ENCODE measurements at regions not wholly inside any gene's neighbourhood (a gene's known extent, or its start where the extent isn't known, plus 50 kb on each side); places are given as distances from the start of the nearest gene placed in this dataset.

GRCh38 chr21:28821276-28822122 lies 171.2 kb downstream of the LTN1 start:
- Histone ChIP-seq H3K4me3 (no peak overlapping the region), H3K27ac (replicated peaks) (peak overlapping the region; percentile 78), H3K4me1 (peaks cover 31% of the 10 kb centered on the region), H3K9me3 (replicated peaks) (no peaks in the 10 kb centered on the region), H3K36me3 (no peaks in the 10 kb centered on the region), H3K27me3 (ENCODE audit: low read depth) (no peaks in the 10 kb centered on the region)
- intact Hi-C loops (cut with micrococcal nuclease): no loop called here
- TF ChIP-seq CTCF (IDR thresholded peaks at IDR 0.05; ENCODE audit: borderline replicate concordance): no peak
- DNase-seq: no peak

- no peak overlapping the region for H3K4me3 ChIP-seq
- H3K36me3 ChIP-seq: no peaks in the 10 kb centered on the region
- DNase-seq: no peak
- intact Hi-C loops (cut with micrococcal nuclease): no loop called here
- no peak overlapping the region for H3K27ac ChIP-seq (replicated peaks)
- no peaks in the 10 kb centered on the region for H3K27me3 ChIP-seq (ENCODE audit: low read depth)
- H3K9me3 ChIP-seq (replicated peaks): no peaks in the 10 kb centered on the region
- TF ChIP-seq CTCF (IDR thresholded peaks at IDR 0.05; ENCODE audit: borderline replicate concordance): no peak
- peaks cover 29% of the 10 kb centered on the region for H3K4me1 ChIP-seq
These were observed 173.9 kb downstream of the LTN1 start for GRCh38 chr21:28818663-28819278.

GRCh38 chr21:28817871-28818270 lies 174.8 kb downstream of the LTN1 start:
- H3K36me3 ChIP-seq: no peaks in the 10 kb centered on the region
- no peak overlapping the region for H3K4me3 ChIP-seq
- no peak for DNase-seq
- no peak overlapping the region for H3K27ac ChIP-seq (replicated peaks)
- peaks cover 20% of the 10 kb centered on the region for H3K4me1 ChIP-seq
- TF ChIP-seq CTCF (IDR thresholded peaks at IDR 0.05; ENCODE audit: borderline replicate concordance): no peak
- H3K27me3 ChIP-seq (ENCODE audit: low read depth): no peaks in the 10 kb centered on the region
- intact Hi-C loops (cut with micrococcal nuclease): no loop called here
- no peaks in the 10 kb centered on the region for H3K9me3 ChIP-seq (replicated peaks)

GRCh38 chr21:28811860-28812259 lies 180.8 kb downstream of the LTN1 start:
- H3K36me3 ChIP-seq: no peaks in the 10 kb centered on the region
- no peak for DNase-seq
- no peak overlapping the region for H3K4me3 ChIP-seq
- no peak for TF ChIP-seq CTCF (IDR thresholded peaks at IDR 0.05; ENCODE audit: borderline replicate concordance)
- H3K9me3 ChIP-seq (replicated peaks): peaks cover 16% of the 10 kb centered on the region
- H3K4me1 ChIP-seq: no peaks in the 10 kb centered on the region
- H3K27ac ChIP-seq (replicated peaks): no peak overlapping the region
- intact Hi-C loops (cut with micrococcal nuclease): no loop called here
- no peaks in the 10 kb centered on the region for H3K27me3 ChIP-seq (ENCODE audit: low read depth)

GRCh38 chr21:28810826-28811524 lies 181.7 kb downstream of the LTN1 start:
- H3K9me3 ChIP-seq (replicated peaks): peaks cover 16% of the 10 kb centered on the region
- DNase-seq: no peak
- no peak for TF ChIP-seq CTCF (IDR thresholded peaks at IDR 0.05; ENCODE audit: borderline replicate concordance)
- no peaks in the 10 kb centered on the region for H3K27me3 ChIP-seq (ENCODE audit: low read depth)
- intact Hi-C loops (cut with micrococcal nuclease): no loop called here
- H3K27ac ChIP-seq (replicated peaks): no peak overlapping the region
- H3K4me3 ChIP-seq: no peak overlapping the region
- H3K36me3 ChIP-seq: no peaks in the 10 kb centered on the region
- H3K4me1 ChIP-seq: no peaks in the 10 kb centered on the region

All from left ventricle myocardium inferior (tissue), 1 donor.